GM21786 (cell line): ENCODE measurements at regions not wholly inside any gene's neighbourhood (a gene's known extent, or its start where the extent isn't known, plus 50 kb on each side); places are given as distances from the start of the nearest gene placed in this dataset.

Experiments
- ATAC-seq: cut with Tn5 transposase; IDR thresholded peaks from one replicate; pipeline ENCODE4 v1.9.1; 2021; ENCODE audit not compliant: unreplicated experiment

GRCh38 chr7:19871102-19871501 lies 97.7 kb upstream of the TMEM196 start:
- no peak for ATAC-seq

GRCh38 chr7:19869979-19870378 lies 96.6 kb upstream of the TMEM196 start:
- peak; percentile 61 for ATAC-seq

GRCh38 chr7:19853261-19853832 lies 79.9 kb upstream of the TMEM196 start:
- no peak for ATAC-seq

GRCh38 chr7:19852192-19852591 lies 78.8 kb upstream of the TMEM196 start:
- no peak for ATAC-seq

GRCh38 chr7:19851504-19851903 lies 78.1 kb upstream of the TMEM196 start:
- no peak for ATAC-seq

- no peak for ATAC-seq
Observed at GRCh38 chr7:19834566-19834965, 61.1 kb upstream of the TMEM196 start.

- ATAC-seq: no peak
Observed at GRCh38 chr7:19830604-19831003, 57.2 kb upstream of the TMEM196 start.
